Psoas muscle (tissue), 7 donors: ENCODE measurements at regions not wholly inside any gene's neighbourhood (a gene's known extent, or its start where the extent isn't known, plus 50 kb on each side); places are given as distances from the start of the nearest gene placed in this dataset.

ENCODE experiments used
- ATAC-seq, 4 donors: fragments of 200-7000 bp; cut with Tn5 transposase; one replicate each; pipeline ENCODE4 v1.9.1; 2020; ENCODE audit warnings: moderate library complexity in 3 of 4, mild to moderate bottlenecking in 2 of 4
- DNase-seq, 2 donors: peaks; one replicate each; pipeline ENCODE4 v3.0.0-alpha.2; 2020
- H3K27ac ChIP-seq: fragments of 200-600 bp; one replicate; pipeline ENCODE4 v1.8.0; 2022
- H3K27me3 ChIP-seq, 3 donors: fragments of 200-600 bp in 1 of 3; one replicate each; pipeline versions ENCODE4 v1.6.1 to v1.8.0; 2013 to 2022; ENCODE audit warnings: low read length in 2 of 3, mild to moderate bottlenecking in 2 of 3, moderate library complexity in 1 of 3; ENCODE audit not compliant: insufficient read depth in 3 of 3
- H3K36me3 ChIP-seq, 2 donors: fragments of 200-600 bp in 1 of 2; one replicate each; pipeline versions ENCODE4 v1.6.1 to v1.8.0; 2013 to 2022; ENCODE audit warnings: low read depth in 1 of 2, mild to moderate bottlenecking in 1 of 2, moderate library complexity in 1 of 2; ENCODE audit not compliant: insufficient read depth in 1 of 2
- H3K4me1 ChIP-seq: fragments of 200-600 bp; one replicate; pipeline ENCODE4 v1.8.0; 2022
- H3K4me3 ChIP-seq: fragments of 200-600 bp; one replicate; pipeline ENCODE4 v1.8.0; 2022; ENCODE audit warnings: mild to moderate bottlenecking
- H3K9me3 ChIP-seq: fragments of 200-600 bp; one replicate; pipeline ENCODE4 v1.8.0; 2022
- WGBS, 3 donors: extraction: QIAGEN DNeasy Blood & Tissue Kit; methylation state at CpG; one replicate each; pipeline versions ENCODE4 v1.1.6 to v1.1.7; 2013; 5-methylcytosine and 5-hydroxymethylcytosine counted together
- intact Hi-C, 2 donors: fragments of 100-400 bp; cut with DNase I; formaldehyde crosslinking; loops; one replicate each; pipeline versions ENCODE4 v1.11.0 to v1.14.2; 2022
- TF ChIP-seq, protein P1 (sequence below): fragments of 200-600 bp; IDR thresholded peaks from one replicate; pipeline ENCODE4 v1.8.0; 2022; ENCODE audit warnings: antibody characterized with exemption
- donor health status: healthy with polysubstance abuse.
- donor health status: DM: no; HTN: no; CAD: no; lungs with moderate emphysema.
- donor health status: Bipolar disorder and iron deficiency.
- donor health status: healthy.
- donor health status: DM: yes; HTN: yes; CAD: no.
- donor health status: DM: no; HTN: no; CAD: no.
- donor health status: DM: yes; HTN: yes; CAD: no.

DNA sequence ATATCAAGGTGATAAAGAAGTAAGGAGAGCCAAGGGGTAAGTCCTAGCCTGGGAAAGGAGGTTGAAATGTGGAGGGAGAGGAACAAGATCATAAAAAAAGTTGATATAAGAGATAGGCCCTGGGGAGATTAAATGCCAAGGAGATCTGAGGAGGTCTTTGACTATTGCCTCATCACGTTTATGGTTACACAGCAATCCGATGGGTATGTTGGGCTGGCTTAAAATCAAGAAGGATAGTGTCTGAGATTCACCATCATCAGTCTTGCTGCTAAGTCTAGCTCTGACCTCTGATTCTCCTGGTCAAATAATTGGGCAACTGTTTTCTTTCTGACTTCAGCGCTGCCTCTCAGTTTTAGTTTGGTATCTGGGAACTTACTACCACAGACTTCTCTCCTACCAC lies 416.3 kb downstream of the GPATCH2 start:
- no peak overlapping the region for H3K27ac ChIP-seq
- TF ChIP-seq, protein P1, sequence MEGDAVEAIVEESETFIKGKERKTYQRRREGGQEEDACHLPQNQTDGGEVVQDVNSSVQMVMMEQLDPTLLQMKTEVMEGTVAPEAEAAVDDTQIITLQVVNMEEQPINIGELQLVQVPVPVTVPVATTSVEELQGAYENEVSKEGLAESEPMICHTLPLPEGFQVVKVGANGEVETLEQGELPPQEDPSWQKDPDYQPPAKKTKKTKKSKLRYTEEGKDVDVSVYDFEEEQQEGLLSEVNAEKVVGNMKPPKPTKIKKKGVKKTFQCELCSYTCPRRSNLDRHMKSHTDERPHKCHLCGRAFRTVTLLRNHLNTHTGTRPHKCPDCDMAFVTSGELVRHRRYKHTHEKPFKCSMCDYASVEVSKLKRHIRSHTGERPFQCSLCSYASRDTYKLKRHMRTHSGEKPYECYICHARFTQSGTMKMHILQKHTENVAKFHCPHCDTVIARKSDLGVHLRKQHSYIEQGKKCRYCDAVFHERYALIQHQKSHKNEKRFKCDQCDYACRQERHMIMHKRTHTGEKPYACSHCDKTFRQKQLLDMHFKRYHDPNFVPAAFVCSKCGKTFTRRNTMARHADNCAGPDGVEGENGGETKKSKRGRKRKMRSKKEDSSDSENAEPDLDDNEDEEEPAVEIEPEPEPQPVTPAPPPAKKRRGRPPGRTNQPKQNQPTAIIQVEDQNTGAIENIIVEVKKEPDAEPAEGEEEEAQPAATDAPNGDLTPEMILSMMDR = no peak
- no peak overlapping the region for H3K4me3 ChIP-seq
- intact Hi-C loops = no loop called here
- DNase-seq (no peak), ATAC-seq (no peak)
- no peaks in the 10 kb centered on the region for H3K27me3 ChIP-seq
- H3K9me3 ChIP-seq = no peaks in the 10 kb centered on the region
- 67 to 73% (median 71%) methylated on average over 3 of the region's 3 CpGs for WGBS, 3 donors
- H3K36me3 ChIP-seq = no peaks in the 10 kb centered on the region
- H3K4me1 ChIP-seq = no peaks in the 10 kb centered on the region

DNA sequence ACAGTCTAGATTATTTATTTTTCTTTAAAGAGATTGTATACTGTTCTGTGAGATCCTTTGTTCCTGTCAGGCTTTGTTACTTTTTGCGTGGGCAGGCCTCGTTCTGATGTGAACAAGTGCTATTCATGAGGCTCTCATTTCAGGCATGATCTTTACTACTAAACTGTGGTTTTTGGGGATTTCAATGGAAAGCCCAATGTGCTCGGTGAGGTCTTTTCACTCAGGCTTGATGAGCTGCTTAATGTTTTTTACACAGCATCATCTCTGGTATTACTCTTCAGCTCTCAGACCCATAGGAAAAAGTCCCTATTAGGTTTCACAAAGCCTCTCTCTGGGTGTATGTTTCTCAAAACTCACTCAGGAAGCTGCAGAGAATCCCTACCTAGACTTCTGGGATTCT lies 419.4 kb downstream of the GPATCH2 start:
- intact Hi-C loops = no loop called here
- Histone ChIP-seq H3K27ac (no peak overlapping the region), H3K36me3 (no peaks in the 10 kb centered on the region), H3K9me3 (no peaks in the 10 kb centered on the region), H3K4me3 (no peak overlapping the region), H3K4me1 (no peaks in the 10 kb centered on the region), H3K27me3 (no peaks in the 10 kb centered on the region)
- ATAC-seq (no peak), DNase-seq (no peak)
- WGBS, 3 donors = 58 to 65% (median 62%) methylated on average over 3 of the region's 3 CpGs
- TF ChIP-seq, protein P1 = no peak

DNA sequence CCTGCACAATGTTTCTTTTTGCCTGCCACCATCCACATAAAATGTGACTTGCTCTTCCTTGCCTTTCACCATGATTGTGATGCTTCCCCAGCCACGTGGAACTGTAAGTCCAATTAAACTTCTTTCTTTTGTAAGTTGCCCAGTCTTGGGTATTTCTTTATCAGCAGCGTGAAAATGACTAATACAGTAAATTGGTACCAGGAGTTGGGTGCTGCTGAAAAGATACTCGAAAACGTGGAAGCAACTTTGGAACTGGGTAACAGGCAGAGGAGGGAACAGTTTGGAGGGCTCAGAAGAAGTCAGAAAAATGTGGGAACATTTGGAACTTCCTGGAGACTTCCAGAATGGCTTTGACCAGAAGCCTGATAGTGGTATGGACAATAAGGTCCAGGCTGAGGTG lies 425.3 kb downstream of the GPATCH2 start:
- no peaks in the 10 kb centered on the region for H3K27me3 ChIP-seq
- intact Hi-C loops = no loop called here

DNA sequence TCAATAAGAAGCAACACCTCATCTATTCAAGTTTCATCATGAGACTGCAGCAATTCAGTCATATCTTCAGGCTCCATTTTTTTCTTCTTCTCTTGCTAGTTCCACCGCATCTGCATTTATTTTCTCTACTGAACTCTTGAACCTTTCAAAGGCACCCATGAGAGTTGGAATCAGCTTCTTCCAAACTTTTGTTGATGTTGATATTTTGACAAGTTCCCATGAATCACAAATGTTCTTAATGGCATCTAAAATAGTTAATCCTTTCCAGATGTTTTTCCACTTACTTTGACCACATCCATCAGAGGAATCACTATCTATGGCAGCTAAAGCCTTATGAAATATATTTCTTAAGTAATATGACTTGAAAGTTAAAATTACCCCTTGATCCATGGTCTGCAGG lies 434.3 kb downstream of the GPATCH2 start:
- WGBS, 3 donors = 21 to 64% (median 40%) methylated on average over 1 of the region's 1 CpG
- no peak for DNase-seq
- intact Hi-C loops = no loop called here
- Histone ChIP-seq H3K4me1 (no peaks in the 10 kb centered on the region), H3K9me3 (no peaks in the 10 kb centered on the region), H3K4me3 (no peak overlapping the region), H3K36me3 (no peaks in the 10 kb centered on the region), H3K27me3 (no peaks in the 10 kb centered on the region), H3K27ac (no peak overlapping the region)
- TF ChIP-seq, protein P1 = no peak
- no peak for ATAC-seq

More for the DNA sequence above, 425.3 kb downstream of the GPATCH2 start:
- Histone ChIP-seq H3K4me3 (no peak overlapping the region), H3K9me3 (peaks cover 8% of the 10 kb centered on the region), H3K4me1 (no peaks in the 10 kb centered on the region), H3K36me3 (no peaks in the 10 kb centered on the region), H3K27ac (no peak overlapping the region)
- TF ChIP-seq, protein P1 = no peak
- WGBS, 3 donors = 78 to 85% (median 85%) methylated on average over 4 of the region's 4 CpGs
- ATAC-seq = no peak
- no peak for DNase-seq

DNA sequence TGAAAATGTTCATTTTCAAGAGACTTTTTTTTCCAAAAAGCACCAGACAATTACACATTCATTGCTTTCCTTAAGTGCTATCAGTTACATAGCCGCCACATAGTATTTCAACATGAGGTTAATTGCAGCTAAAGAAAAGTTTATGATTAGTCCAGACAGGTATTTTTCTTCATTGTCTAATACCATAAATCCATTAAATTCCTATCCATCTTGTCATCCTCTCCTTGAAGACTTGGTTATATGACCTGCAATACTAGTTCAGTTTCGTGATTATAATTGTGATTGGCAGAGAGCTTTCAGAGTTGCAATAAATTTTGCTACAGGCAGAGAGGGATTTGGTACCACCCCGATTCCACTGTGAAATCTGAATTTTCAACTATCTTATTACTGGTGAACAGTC lies 437.7 kb downstream of the GPATCH2 start:
- Histone ChIP-seq H3K27me3 (no peaks in the 10 kb centered on the region), H3K4me3 (no peak overlapping the region), H3K36me3 (no peaks in the 10 kb centered on the region), H3K4me1 (no peaks in the 10 kb centered on the region), H3K9me3 (no peaks in the 10 kb centered on the region), H3K27ac (no peak overlapping the region)
- TF ChIP-seq, protein P1 = no peak
- no peak for DNase-seq
- no peak for ATAC-seq
- 38 to 47% (median 46%) methylated on average over 3 of the region's 3 CpGs for WGBS, 3 donors
- intact Hi-C loops = no loop called here
